Effector memory CD8-positive, alpha-beta T cell (primary cell): ENCODE measurements at regions not wholly inside any gene's neighbourhood (a gene's known extent, or its start where the extent isn't known, plus 50 kb on each side); places are given as distances from the start of the nearest gene placed in this dataset.
"Not testable (repeated sequence)": the region's sequence is repeated elsewhere in the genome, so short reads cannot be mapped to it uniquely, and the experiment has no call there.

Source experiments
- ATAC-seq: fragments of 150-1000 bp; cut with Tn5 transposase; replicated peaks from 2 replicates; pipeline ENCODE4 v1.10.0; 2021; ENCODE audit warnings: mild to moderate bottlenecking, moderate library complexity
- DNase-seq, 3 experiments: peaks; one replicate each; pipeline ENCODE4 v3.0.0; 2021
- H3K27ac Mint-ChIP-seq, 2 donors: one replicate each; pipeline ENCODE4 v1.8.0; 2022; ENCODE audit warnings: mild to moderate bottlenecking in 2 of 2, mixed read lengths in 2 of 2, moderate library complexity in 2 of 2
- H3K27me3 Mint-ChIP-seq, 2 donors: one replicate each; pipeline ENCODE4 v1.8.0; 2022; ENCODE audit warnings: mixed read lengths in 2 of 2
- H3K36me3 Mint-ChIP-seq: one replicate; pipeline ENCODE4 v1.8.0; 2022; ENCODE audit warnings: mild to moderate bottlenecking, moderate library complexity, mixed read lengths; ENCODE audit not compliant: insufficient read depth
- H3K4me1 Mint-ChIP-seq, 2 donors: one replicate each; pipeline ENCODE4 v1.8.0; 2022; ENCODE audit warnings: low read depth in 2 of 2, mixed read lengths in 2 of 2
- H3K4me3 Mint-ChIP-seq, 2 donors: one replicate each; pipeline ENCODE4 v1.8.0; 2022; ENCODE audit warnings: mild to moderate bottlenecking in 2 of 2, mixed read lengths in 2 of 2, moderate library complexity in 2 of 2
- H3K9me3 Mint-ChIP-seq, 2 donors: one replicate each; pipeline ENCODE4 v1.8.0; 2022; ENCODE audit warnings: mixed read lengths in 2 of 2

DNA sequence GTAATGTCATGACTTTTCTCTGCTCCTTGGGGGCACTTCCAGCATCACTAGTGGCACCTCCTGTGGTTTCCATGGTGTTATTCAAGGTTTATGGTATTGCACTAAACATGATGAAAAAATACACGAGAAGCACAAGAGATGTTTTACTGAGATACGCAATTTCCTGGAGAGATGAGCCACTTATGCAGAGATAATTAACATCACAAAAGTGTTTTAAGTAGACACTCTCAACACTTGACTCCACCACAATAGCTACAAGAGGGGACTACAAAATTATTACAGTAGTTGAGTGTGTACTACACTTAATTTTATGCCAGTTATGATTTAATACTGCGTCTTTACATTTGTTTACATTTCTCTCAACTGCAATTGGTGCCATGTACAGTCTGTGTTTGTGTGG lies 906.7 kb downstream of the DNAJB9 start:
- Mint-ChIP-seq H3K27me3 (no peaks in the 10 kb centered on the region), H3K36me3 (no peaks in the 10 kb centered on the region), H3K27ac (no peak overlapping the region), H3K9me3 (peaks cover 6 to 7% of the 10 kb centered on the region in 2 donors), H3K4me3 (no peak overlapping the region), H3K4me1 (no peaks in the 10 kb centered on the region)
- no peak for DNase-seq
- ATAC-seq, result no peak

DNA sequence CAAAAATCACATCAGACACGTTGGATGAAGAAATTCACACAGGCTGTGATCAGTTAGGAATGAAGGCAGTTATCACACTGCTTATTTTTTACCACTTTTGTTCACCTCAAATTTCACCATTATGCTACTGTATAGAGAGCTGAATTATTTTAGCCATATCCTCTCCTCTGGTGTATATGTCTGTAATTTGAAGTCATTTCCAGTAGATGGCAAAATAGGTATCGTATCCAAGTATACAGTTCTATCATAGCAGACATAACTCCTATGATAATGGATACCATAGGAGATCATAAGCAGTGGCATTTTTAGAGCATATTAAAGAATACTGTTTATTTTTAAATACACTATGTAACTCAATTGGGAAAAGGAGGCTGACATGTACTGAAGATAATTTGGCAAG lies 909.7 kb downstream of the DNAJB9 start:
- Mint-ChIP-seq H3K4me3 (no peak overlapping the region), H3K9me3 (peaks cover 6 to 15% of the 10 kb centered on the region in 2 donors), H3K4me1 (no peaks in the 10 kb centered on the region), H3K27me3 (no peaks in the 10 kb centered on the region), H3K27ac (no peak overlapping the region), H3K36me3 (no peaks in the 10 kb centered on the region)
- ATAC-seq (no peak), DNase-seq (no peak)

DNA sequence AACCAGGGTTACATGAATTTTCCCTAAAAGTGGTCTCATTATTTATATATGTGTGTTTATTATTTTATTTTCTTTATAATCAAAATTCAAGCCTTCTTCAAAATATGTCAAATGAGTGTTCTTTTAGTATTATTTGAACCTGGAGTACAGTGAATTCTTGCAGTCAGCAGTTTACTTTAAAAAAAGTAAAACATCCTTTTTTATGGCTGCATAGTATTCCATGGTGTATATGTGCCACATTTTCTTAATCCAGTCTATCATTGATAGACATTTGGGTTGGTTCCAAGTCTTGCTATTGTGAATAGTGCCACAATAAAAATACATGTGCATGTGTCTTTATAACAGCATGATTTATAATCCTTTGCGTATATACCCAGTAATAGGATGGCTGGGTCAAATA lies 920.9 kb downstream of the DNAJB9 start:
- H3K36me3 Mint-ChIP-seq, H3K27me3 Mint-ChIP-seq, H3K4me1 Mint-ChIP-seq, H3K4me3 Mint-ChIP-seq, DNase-seq, H3K27ac Mint-ChIP-seq, ATAC-seq: not testable (repeated sequence)
- peaks cover 11 to 12% of the 10 kb centered on the region in 2 donors for H3K9me3 Mint-ChIP-seq

DNA sequence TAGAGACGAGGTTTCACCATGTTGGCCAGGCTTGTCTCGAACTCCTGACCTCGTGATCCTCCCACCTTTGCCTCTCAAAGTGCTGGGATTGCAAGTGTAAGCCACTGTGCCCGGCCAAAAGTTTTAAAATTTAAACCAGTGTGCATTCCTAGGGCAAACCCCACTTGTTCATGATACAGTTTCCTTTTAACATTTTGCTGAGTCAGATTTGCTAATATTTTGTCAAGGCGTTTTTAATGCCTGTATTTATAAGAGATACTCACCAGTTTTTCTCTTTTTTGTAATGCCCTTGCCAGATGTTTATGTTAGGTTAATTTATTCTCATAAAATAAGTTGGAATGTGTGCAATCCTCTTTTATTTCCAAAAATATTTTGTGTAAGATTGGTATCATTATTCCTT lies 927.4 kb downstream of the DNAJB9 start:
- Mint-ChIP-seq H3K9me3 (peaks cover 8 to 18% of the 10 kb centered on the region in 2 donors), H3K4me3 (no peak overlapping the region), H3K4me1 (no peaks in the 10 kb centered on the region), H3K36me3 (no peaks in the 10 kb centered on the region), H3K27ac (no peak overlapping the region), H3K27me3 (no peaks in the 10 kb centered on the region)
- DNase-seq (no peak), ATAC-seq (no peak)

DNA sequence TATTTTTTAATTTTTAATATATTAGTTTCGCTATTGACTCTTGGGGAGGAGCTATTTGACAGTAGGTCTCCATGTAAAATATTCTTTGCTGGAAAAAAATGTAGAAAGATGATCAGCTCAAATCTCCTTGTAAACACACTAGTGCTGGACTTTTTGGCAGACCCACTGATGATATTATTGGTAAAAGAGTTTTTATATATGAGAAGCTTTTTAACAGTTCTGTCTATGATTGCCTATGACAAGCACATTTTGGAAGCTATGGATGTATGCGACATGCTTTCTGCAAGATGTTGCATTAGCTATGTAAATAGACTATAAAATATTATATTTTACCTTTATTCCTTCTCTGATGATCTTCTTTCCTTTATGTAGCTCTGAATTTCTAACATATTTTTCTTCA lies 928.5 kb downstream of the DNAJB9 start:
- H3K9me3 Mint-ChIP-seq, result peaks cover 6 to 14% of the 10 kb centered on the region in 2 donors
- H3K4me3 Mint-ChIP-seq, result no peak overlapping the region
- no peaks in the 10 kb centered on the region for H3K27me3 Mint-ChIP-seq
- no peak for ATAC-seq
- H3K4me1 Mint-ChIP-seq, result no peaks in the 10 kb centered on the region
- no peak overlapping the region for H3K27ac Mint-ChIP-seq
- no peaks in the 10 kb centered on the region for H3K36me3 Mint-ChIP-seq
- DNase-seq, result no peak

DNA sequence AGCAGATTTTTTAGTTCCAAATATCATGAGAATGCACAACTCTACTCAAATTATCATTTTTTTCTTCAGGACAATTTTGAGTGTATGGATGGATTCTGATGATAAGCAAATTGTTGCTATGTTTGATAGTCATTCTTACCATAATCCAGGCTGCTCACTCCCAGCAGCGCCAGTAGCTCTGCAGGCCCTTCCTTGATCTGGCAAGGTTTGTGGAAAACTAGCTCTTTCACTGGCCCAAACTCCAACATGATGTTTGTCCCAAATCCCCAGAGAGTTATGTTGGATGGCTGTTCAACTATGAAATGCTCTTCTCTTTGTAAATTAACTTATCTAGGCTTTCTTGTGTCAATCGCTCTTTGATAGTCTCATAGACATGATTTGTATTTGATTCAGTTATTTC lies 933.7 kb downstream of the DNAJB9 start:
- no peak for DNase-seq
- no peaks in the 10 kb centered on the region for H3K36me3 Mint-ChIP-seq
- H3K4me3 Mint-ChIP-seq, result no peak overlapping the region
- H3K9me3 Mint-ChIP-seq, result peaks cover 5 to 7% of the 10 kb centered on the region in 2 donors
- H3K27me3 Mint-ChIP-seq, result no peaks in the 10 kb centered on the region
- H3K27ac Mint-ChIP-seq, result no peak overlapping the region
- H3K4me1 Mint-ChIP-seq, result no peaks in the 10 kb centered on the region
- ATAC-seq, result no peak

DNA sequence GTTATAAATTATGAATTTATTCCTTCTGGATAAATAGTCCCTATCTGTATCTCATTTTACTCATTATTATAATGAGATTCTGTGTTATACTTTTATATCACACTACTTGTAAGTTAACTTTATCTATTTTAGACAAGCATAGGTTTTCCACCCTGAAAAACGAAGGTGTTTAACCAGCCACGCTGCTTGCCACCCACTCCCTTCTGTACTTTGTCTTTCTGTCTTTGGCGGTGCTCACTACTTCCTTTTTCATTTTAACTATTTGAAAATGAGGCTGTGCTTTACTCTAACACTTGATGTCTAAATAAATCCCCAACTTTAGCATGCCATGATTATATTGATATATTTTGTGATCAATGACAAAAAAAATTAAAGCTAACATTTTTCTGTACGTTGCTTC lies 952.9 kb downstream of the DNAJB9 start:
- ATAC-seq, result no peak
- H3K27ac Mint-ChIP-seq, result no peak overlapping the region
- H3K9me3 Mint-ChIP-seq, result peaks cover 5 to 8% of the 10 kb centered on the region in 2 donors

DNA sequence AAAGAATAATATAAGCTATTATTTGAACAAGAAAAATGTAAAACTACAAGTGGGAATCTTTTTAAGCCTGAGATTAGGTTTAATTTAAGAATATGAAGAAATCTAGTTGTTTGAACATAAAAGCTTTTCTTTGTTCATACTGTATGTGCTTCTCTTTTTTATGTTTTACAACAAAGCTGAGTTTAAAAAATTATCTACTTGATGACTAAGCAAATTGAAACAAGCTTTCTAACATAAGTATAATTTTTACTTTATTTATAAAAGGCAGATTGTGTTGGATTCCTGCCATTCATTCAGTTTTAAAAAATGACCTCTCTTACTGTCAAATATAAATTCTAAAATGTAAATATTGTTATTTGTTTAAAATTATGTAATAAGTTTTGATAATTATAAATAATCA lies 958.2 kb downstream of the DNAJB9 start:
- Mint-ChIP-seq H3K4me1 (no peaks in the 10 kb centered on the region), H3K27me3 (no peaks in the 10 kb centered on the region), H3K36me3 (no peaks in the 10 kb centered on the region), H3K4me3 (no peak overlapping the region), H3K27ac (no peak overlapping the region), H3K9me3 (peaks cover 7 to 8% of the 10 kb centered on the region in 2 donors)
- ATAC-seq (no peak), DNase-seq (no peak)

More for the DNA sequence above, 952.9 kb downstream of the DNAJB9 start:
- H3K4me3 Mint-ChIP-seq, result no peak overlapping the region
- H3K4me1 Mint-ChIP-seq, result no peaks in the 10 kb centered on the region
- H3K36me3 Mint-ChIP-seq, result no peaks in the 10 kb centered on the region
- H3K27me3 Mint-ChIP-seq, result no peaks in the 10 kb centered on the region
- DNase-seq, result no peak

DNA sequence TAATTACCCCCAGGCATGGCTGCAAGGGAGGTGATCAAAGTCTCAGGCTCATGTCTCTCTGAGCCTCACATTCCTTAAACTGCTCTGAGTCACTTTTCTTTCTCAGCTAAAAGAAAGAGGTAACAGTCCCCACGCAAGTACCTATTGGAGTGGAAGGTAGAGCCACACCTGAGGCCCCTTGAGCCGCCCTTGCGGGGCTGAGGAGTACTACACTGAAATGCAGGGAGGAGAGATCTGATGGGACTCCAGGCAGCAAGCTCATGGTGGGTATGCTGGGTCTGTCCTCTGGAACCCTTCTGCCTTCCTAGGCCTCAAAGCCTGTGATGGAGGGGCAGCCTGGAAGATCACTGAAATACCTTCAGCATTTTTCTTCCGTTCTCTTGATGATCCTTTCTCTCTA lies 960.0 kb downstream of the DNAJB9 start:
- H3K27me3 Mint-ChIP-seq, result no peaks in the 10 kb centered on the region
- H3K27ac Mint-ChIP-seq, result no peak overlapping the region
- H3K4me3 Mint-ChIP-seq, result no peak overlapping the region
- H3K9me3 Mint-ChIP-seq, result peaks cover 6 to 8% of the 10 kb centered on the region in 2 donors
- ATAC-seq (no peak), DNase-seq (no peak)
- no peaks in the 10 kb centered on the region for H3K36me3 Mint-ChIP-seq
- H3K4me1 Mint-ChIP-seq, result no peaks in the 10 kb centered on the region

DNA sequence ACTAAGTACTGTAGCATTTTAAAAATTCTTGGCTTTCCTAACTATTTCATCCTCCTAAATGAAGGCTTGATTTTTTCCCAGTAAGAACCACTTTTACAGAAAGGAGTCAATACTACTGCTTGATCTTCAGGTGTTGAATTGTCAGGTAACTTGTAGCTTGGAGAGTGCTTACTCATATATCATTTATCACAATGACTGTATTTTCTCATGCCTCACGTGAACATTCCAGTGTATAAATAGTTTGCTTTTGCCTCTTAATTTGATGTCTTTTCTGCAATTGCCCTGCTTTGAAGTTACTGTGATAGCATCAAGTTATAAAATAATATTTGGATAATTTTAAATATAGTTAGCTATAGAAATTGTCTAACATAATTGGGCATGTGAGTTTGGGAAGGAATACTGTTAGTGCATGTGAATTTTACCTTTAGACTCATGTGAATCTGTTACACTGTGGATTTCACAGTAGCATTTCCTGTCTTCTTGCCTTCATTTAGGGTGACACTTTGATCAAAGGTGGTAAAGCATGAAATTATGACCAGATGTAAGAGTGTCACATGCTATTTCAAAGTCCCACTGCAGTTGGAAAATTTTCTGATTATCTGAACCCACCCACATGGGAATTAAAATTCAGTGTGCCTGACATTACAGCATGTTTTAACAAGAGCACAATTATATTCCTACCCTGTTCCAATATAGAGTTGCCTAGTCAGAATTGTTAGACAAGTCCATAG lies 962.8 kb downstream of the DNAJB9 start:
- H3K36me3 Mint-ChIP-seq, result no peaks in the 10 kb centered on the region
- H3K9me3 Mint-ChIP-seq, result peaks cover 6 to 8% of the 10 kb centered on the region in 2 donors
- no peak overlapping the region for H3K4me3 Mint-ChIP-seq
- no peak for ATAC-seq
- no peak for DNase-seq
- H3K4me1 Mint-ChIP-seq, result no peaks in the 10 kb centered on the region
- H3K27ac Mint-ChIP-seq, result no peak overlapping the region
- no peaks in the 10 kb centered on the region for H3K27me3 Mint-ChIP-seq

DNA sequence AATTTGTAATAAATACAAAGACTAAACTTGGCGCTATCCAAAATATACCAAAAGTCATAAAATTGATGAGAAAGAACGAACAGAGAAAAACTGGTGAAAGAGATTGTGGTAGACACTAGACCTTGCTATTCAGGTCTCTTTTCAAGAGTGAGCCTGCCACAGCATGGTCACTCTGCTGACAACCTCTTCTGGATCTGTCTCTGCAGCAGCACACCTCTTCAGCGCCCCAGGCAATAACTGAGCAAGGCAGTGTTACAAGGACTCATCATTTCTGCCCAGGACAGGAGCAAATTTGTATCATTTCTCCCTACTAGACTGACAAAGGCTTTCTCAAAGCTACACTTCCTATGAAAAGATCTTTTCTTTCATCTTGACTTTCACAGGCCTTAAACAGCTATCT lies 976.0 kb downstream of the DNAJB9 start:
- ATAC-seq, result no peak
- peaks cover 4 to 8% of the 10 kb centered on the region in 2 donors for H3K9me3 Mint-ChIP-seq
- DNase-seq, result no peak
- H3K27me3 Mint-ChIP-seq, result no peaks in the 10 kb centered on the region
- no peak overlapping the region for H3K4me3 Mint-ChIP-seq
- no peaks in the 10 kb centered on the region for H3K4me1 Mint-ChIP-seq
- no peaks in the 10 kb centered on the region for H3K36me3 Mint-ChIP-seq
- H3K27ac Mint-ChIP-seq, result no peak overlapping the region

DNA sequence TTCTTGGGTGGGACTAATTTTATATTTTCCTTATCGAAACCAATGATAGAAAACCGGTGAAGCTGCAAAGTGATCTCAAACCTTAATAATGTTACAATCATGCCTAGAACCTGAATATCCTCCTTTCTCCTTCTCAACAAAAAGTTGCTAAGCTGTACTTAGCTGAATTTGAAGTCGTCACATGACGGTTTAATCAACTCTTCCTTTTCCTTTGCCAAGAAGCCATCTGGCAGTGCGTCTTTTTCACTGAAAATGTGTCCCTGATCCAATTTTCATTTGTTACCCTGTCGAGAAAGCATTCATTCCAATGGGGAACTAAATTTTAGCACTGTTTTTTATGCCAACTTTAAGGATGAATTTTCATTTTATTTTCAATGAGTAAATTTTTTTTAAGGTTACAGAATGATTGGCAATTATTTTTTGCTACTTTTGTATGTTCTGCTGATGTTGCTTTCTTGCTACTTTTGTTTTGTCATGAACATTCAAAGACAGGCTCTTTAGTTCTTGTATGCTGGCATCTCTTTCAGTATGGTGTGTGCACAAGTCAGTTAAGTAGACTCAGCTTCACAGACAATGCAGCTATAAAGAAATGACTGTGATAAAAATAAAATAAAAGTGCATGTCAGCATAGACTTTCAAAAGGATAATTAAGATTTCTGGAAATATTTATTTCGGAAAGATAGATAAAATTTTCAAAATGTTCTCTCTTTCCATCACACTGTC lies 980.0 kb downstream of the DNAJB9 start:
- no peak overlapping the region for H3K4me3 Mint-ChIP-seq
- DNase-seq (no peak), ATAC-seq (no peak)
- no peaks in the 10 kb centered on the region for H3K4me1 Mint-ChIP-seq
- peaks cover 20 to 25% of the 10 kb centered on the region in 2 donors for H3K9me3 Mint-ChIP-seq
- H3K36me3 Mint-ChIP-seq, result no peaks in the 10 kb centered on the region
- H3K27me3 Mint-ChIP-seq, result no peaks in the 10 kb centered on the region
- no peak overlapping the region for H3K27ac Mint-ChIP-seq

DNA sequence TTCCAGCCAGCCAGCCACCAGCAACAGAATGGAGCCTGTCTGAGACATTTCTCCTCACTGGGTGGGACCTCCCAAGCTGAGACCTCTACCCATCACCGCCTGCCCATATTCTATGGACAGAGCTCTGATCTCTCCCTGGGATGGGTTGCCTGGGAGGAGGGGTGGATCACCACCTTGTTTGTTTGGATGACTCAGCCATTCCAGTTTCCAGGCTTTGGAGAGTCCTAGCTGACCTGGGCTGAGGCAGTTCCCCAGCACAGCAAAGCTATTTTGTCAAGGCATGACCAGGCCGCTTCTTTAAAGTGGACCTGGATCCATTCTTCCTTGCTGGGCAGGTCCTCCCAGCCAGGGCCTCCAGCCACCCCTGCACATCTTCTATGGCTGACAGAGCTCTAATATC lies 982.3 kb downstream of the DNAJB9 start:
- DNase-seq (no peak), ATAC-seq (no peak)
- no peak overlapping the region for H3K4me3 Mint-ChIP-seq
- peaks cover 2% of the 10 kb centered on the region for H3K36me3 Mint-ChIP-seq
- no peaks in the 10 kb centered on the region for H3K27me3 Mint-ChIP-seq
- H3K9me3 Mint-ChIP-seq, result peaks cover 21 to 28% of the 10 kb centered on the region in 2 donors
- no peaks in the 10 kb centered on the region for H3K4me1 Mint-ChIP-seq
- H3K27ac Mint-ChIP-seq, result no peak overlapping the region

DNA sequence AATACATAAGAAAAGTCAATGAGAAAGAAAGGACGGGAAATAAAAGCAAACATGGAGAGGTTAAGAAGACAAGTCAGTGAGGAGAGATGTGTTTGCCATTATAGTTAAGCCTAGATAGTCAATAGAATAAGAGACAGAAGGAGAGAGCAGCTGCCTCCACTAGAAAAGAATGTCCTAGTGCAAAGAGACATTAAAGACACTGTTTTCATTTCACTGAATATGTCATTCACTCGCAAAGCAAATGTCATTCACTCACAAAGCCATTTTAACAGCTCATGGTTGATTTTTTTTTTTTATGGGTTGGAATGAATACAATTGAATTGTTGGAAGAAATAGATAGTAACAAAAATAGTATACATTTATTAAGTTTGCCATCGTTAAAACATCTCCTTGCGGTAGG lies 1007.6 kb downstream of the DNAJB9 start:
- Mint-ChIP-seq H3K27me3 (no peaks in the 10 kb centered on the region), H3K9me3 (peaks cover 5 to 18% of the 10 kb centered on the region in 2 donors), H3K4me1 (no peaks in the 10 kb centered on the region), H3K4me3 (no peak overlapping the region), H3K36me3 (no peaks in the 10 kb centered on the region), H3K27ac (no peak overlapping the region)
- DNase-seq (no peak), ATAC-seq (no peak)
